ENCODE measurements at regions not wholly inside any gene's neighbourhood (a gene's known extent, or its start where the extent isn't known, plus 50 kb on each side); places are given as distances from the start of the nearest gene placed in this dataset.
A peak's percentile ranks its signal among the peaks of the same experiment; 100 is the strongest.
"Not testable (repeated sequence)": the region's sequence is repeated elsewhere in the genome, so short reads cannot be mapped to it uniquely, and the experiment has no call there.

DNA sequence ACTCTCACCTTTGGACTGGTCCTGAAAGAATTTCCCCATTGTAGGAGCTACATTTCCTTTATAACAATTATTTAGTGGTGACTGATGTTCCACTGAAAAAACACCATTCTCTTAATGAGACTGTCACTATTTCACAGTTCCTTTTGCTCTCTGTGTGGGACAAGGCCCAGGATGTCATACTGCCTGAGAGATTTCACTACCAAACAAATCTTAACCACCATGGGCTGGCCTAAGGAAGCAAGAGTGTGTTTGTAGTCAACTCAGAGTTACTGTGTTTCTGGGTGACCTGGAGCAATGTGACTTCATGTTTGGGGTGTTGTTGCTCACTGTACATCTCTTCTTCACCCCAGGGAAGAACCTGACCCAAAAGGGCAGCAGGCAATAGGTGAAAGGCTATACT lies 50.1 kb upstream of the ZNF608 start:
- no peak for DNase-seq (ENCODE audit: low spot score)

DNA sequence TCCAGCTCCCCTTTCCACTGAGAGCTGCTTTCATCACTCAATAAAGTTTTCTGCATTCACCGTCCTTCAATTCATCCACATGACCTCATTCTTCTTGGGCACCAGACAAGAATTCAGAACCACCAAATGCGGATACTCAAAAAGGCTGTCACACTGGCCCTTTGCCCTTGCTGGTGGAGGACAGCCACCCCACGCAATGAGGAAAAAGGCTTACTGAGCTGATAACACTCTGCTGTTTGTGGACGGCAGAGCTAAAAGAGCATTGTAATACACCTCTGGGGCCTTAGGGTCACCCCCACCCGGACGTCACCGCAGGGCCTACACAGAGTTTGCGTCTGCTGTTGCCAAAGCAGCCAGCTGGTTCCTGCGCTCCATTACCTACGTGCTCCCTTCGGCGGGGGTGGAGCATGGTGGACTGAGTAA lies 51.2 kb upstream of the ZNF608 start:
- no peak for DNase-seq (ENCODE audit: low spot score)

DNA sequence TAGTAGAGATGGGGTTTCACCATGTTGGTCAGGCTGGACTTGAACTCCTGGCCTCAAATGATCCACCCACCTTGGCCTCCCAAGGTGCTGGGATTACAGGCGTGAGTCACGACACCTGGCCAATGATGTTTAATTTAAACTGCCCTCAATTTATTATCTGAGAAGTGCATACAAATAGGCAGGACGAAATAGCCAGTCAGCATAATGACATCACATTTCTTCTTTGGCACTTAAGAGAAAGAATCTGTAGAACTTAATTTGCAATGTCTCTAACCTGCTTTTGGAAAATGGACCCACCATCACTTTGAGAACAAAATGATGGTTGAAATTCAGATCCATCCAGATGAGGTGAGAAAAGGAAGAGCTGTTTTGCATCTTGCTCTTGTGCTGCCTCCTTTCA lies 52.5 kb upstream of the ZNF608 start:
- no peak for DNase-seq (ENCODE audit: low spot score)

DNA sequence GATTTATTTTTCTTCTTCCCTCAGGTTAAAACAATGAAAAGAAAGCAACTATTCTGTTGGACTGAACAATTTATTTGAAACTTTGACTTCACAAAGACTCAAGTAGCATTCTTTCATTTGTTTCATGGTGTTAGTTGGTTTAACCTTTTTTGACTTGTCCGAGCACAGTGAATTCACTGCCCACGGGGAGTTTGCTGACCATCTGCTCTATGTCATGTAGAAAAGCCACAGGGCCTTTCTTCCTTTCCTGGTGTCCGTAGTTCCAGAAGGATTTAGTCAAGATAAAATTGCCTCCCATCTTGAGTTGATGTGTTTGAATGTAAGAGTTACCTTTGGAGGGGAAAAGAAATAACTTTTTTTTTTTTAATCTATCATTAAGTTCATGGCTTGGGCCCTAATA lies 55.1 kb upstream of the ZNF608 start:
- DNase-seq (ENCODE audit: low spot score), result no peak

DNA sequence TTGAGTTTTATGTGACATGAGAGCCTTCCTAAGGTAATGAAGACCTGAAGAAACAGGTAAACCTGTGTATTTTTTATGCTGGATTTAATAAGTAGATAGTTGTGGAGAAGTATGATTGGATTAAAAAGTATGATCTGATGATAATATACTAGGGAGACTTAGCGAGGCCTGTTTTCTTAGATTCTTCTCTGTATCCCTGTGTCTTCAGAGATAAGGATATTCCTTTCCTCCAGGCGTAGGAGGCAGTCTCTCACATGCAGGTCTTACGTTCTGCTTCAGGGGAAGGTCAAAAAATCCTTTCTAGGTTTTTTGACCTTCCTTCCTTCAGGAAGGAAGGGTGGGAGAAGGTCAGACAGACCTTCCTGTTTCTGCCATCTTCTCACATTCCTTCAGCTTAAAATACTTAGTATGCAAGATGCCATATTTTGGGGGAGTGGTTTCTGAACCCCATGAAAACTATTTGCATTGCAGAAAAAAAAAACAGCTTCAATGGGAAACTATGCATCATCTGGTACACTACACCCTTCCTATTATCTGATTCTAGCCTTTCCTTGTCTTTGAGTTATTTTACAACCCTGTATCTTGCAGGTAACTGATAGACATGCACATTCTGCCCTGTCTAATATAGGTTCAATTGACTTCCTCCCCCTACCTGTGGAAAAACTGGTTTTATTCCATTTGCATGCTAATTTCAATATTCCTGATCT lies 57.3 kb upstream of the ZNF608 start:
- DNase-seq (ENCODE audit: low spot score), result no peak

DNA sequence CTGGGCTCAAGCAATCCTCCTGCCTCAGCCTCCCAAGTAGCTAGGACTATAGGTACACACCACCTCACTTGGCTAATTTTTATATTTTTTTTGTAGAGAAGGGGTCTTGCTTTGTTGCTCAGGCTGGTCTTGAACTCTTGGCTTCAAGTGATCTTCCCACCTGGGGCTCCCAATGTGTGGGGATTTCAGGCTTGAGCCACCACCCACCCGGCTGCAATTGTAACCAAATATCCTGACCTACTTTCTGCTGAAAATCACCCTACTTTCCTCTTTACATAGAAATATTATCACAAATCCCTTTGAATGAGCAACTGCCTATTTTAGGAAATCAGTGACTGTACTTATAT lies 59.6 kb upstream of the ZNF608 start:
- DNase-seq (ENCODE audit: low spot score), result no peak

DNA sequence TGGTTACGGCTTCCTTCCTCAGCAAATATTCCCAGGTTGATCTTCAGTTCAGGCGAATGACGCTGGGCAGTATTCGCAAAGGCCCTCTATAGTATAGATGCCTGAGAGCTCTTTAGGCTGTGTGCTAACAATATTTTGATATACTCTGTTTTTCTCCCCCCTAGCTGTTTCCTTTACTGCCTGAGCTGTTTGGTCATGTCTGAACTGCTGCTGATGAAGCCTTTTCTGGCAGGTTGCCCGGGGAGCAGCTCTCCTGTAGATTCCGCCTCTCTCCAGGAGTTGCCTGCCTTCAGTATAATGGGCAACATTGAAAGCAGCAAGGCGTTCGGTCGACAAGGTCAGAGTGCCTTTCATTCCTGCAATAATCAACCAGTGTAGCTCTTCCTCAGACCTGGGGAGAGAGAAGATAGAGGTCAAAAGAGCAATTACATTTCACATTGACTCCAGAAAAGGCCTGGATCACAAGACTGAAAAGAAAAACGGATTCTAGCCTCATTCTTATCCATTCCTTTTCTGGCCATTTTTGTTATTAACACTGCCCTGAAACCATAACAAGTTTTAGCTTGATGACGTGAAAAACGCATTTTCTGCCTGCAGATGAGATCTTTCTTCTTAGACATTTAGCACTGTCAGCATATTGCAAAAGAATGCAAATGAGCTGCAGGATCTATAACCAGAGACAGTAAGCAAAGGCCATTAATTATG lies 60.1 kb upstream of the ZNF608 start:
- peak; percentile 35 for DNase-seq (ENCODE audit: low spot score)

DNA sequence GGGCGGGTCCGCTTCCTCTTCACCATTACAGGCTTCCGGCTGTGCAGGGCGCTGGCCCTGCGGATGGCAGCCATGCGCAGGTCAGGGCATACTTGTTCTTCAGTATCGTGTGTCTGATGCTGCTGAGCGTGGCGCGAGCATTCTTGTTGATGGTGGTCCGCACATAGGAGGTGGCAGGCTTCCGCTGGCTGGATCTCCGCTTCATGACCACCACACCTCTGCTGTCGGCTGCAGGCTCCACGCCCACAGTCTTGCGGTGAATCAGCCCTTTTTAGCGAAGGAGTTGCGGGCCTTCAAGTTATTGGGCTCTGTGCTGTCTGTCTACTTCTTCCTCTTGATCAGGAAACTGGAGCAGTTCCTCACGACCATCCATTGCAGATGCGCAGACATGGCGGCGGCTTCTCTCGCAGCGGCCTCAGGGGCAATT lies 62.4 kb upstream of the ZNF608 start:
- DNase-seq (ENCODE audit: low spot score), result no peak

DNA sequence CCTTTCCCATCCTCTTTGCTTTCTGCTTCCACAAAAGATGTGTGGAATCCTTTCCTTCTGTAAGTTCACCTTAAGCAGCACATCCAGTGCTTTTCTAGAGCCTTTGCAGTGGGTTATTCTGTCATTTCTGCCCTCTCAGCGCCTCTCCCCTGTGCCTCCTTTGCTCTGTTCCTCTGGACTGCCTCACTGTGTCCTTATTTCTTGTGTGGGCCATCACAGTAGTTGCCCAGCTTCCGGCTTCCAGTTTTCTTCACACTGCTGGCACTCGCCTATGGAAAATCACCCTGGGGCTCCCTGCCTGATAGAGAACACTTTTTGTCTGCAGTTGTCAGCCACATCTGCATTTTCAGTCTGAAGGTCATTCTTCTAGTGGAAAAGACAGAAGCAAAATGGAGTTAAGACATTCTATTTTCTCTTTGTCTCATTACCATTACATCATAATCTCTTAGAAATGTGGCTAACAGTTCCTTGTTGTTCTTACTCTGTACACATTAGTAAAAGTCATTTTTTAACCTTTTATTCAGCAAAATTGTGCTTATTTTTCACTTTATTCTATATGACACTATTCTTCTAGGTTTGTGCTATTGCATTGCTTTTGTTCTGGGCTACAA lies 64.1 kb upstream of the ZNF608 start:
- DNase-seq (ENCODE audit: low spot score), result no peak

DNA sequence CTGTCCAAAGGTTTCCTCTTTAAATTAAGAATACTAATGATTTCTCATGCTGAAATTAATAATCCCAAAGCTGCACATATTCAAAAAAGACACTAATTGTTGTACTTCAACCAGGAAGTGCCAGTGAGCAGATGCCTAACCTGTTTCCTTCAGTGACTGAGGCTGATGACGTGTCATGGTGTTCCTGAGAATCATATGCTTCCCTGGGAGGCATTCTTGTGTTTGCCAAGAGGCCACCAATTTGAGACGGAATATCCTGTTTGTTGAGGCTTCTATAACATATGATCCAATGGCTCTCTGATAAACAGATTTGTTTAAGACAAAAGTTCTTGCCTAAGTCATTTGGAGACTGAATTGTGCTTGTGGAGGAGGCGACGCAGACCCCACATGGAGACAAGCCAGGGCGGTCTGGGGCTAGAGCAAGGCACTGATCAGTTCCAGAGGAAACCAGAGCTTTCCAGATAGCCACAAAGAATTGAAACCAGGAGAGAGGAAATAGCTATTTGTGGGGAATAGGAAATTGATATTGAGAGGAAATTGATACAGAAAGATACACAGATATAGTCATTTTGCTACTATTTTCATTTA lies 66.4 kb upstream of the ZNF608 start:
- DNase-seq (ENCODE audit: low spot score), result no peak

DNA sequence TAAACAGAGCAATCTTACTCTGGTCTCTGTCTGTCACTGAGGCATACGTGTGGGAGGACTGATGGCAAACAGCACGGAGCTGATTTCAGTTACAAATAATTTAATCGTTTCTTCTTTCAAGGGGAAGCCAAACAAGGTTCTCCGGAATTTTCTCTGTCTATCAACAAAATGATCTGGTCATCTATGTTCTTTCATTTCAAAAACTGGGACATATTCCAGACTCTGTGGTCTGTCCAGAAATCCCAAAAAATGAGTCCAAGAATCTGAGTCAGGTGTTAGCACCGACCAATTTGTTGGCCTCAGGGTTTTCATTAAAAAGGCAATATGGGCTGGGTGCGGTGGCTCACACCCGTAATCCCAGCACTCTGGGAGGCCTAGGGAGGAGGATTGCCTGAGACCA lies 69.9 kb upstream of the ZNF608 start:
- DNase-seq (ENCODE audit: low spot score), result no peak

DNA sequence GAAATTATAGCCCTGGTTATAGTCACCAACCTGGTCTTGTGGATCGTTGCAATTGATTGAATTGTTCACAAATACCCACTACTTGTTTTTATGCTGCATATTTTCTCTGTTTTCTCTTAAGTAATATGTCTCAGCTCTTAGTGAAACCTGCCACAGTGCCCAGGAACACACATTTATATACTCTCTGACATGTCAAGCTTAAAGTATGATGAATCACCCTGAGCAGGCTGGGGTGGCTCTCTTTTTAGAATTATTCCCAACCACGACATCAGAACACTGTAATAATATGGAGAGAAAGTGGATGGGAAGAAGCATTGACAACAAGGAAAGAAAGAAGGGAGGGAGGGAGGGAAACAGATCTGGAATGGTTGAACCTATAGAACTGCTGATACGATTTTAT lies 72.8 kb upstream of the ZNF608 start:
- no peak for DNase-seq (ENCODE audit: low spot score)

DNA sequence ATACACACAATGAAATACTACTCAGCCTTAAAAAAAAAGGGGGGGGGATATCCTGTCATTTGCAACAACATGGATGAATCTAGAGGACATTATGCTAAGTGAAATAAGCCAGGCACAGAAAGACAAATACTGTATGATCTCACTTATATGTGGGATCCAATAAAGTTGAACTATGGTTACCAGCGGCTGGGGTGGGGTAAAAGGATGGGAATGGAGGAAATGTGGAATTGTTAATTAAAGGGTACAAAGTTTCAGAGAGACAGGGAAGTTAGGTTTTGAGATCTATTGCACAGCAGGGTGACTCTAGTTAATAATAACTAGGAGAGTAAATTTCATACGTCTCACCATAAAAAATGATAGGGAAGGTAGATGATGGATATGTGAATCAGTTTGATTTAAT lies 76.2 kb upstream of the ZNF608 start:
- DNase-seq (ENCODE audit: low spot score), result no peak

DNA sequence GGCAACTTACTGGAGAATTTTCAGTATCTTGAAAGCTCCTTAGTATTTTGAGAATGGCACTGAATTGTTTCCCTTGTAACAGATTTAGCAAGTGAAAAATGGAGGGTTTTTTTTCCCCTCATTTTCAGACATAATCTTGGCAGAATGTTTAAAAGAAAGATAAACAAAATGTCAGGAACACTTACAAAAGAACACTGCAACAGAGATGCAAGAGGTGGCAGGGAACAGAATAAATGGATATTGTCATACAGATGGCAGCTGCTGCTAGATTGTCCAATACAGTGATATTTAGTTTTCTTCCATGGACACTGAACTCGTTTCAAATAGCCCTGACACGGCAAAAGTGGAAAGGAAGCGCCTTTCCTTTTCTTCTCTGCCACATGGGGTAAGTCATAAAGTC lies 76.9 kb upstream of the ZNF608 start:
- DNase-seq (ENCODE audit: low spot score), result no peak

DNA sequence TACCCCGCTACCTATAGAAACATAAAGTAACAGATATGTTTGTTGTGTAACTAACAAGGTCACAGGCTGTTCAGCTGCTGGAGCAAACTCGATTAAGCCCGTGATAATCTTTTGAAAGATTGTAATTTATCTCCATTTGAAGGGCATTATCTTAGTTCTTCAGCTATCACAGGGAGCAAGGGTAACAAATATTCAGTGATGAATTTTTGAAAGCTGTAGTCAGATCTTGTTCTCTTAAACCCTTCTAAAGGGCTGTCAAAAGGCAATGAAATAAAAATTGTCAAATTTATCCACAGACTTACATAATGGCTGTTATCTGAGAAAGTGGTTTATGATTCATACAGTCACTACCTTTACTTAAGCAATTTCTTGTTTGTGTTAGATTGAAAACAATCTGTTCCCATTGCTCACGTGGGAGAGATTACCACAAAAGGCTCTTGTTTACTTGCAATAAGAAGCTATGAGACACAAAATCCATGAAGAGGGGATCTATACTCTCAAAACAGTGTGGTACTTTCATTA lies 78.3 kb upstream of the ZNF608 start:
- DNase-seq (ENCODE audit: low spot score), result peak; percentile 75

DNA sequence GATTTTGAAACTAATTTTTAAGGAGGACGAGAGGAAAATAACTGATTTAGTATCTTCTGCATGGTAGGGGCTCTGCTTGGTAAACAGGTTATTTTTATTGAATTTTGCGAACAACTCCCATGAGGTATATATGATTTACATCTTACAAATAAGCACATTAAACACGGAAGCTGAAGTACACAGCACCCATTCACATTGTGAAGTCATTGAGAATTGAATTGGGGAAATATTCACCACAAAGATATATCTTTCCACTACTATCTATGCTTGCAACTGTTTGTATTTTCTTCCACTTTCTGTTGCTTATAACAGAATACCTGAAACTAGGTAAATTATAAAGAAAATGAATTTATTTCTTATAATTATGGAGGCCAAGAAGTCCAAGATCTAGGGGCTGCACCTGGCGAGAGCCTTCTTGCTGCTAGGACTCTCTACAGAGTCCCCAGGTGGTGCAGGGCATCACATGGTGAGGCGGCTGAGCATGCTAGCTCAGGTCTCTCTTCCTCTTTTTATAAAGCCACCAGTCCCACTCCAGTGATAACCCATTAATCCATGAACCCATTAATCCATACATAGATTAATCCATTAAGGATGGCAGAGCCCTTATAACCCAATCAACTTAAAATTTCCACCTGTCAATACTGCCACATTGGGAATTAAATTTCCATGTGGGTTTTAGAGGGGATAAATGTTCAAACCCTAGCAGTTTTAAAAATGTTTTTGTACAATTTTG lies 79.0 kb upstream of the ZNF608 start:
- DNase-seq (ENCODE audit: low spot score), result no peak

DNA sequence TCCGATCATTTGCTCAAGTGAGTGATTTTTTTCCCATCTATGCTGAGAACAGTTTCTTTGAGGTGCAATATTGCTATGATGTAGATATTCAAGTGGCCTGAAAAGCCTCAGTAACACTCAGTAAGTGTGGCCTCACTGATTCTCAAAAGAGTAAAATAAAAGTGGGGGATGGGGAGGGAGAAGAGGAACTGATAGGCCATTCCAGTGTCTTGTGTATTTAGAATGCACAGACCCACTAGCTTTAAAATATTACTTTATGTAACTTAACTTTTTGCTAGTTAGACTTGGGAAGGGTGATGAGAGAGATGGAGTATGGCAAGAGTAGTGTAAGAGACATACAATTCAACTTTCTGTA lies 79.5 kb upstream of the ZNF608 start:
- DNase-seq (ENCODE audit: low spot score), result no peak

DNA sequence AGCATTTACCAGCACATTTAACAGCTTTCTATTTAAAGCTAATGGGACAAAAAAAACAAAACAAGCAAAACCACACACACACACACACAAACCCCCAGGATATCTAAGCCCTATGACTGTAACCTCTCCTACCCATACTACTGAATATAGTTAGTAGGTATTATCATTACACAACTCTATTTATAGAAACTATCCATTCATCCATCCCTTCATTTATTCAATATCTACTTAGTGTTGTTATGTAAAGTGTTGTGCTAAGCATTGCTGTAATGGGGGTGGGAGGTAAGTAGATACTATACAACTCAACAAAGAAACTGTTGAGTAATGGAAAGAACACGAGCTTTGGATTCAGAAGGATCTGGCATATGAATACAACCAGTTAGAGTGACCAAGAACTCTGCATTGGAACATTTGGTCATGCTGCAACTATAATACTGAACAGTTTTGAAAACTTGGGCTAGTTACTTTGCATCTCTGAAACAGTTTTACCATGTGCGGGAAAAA lies 82.3 kb upstream of the ZNF608 start:
- no peak for DNase-seq (ENCODE audit: low spot score)

DNA sequence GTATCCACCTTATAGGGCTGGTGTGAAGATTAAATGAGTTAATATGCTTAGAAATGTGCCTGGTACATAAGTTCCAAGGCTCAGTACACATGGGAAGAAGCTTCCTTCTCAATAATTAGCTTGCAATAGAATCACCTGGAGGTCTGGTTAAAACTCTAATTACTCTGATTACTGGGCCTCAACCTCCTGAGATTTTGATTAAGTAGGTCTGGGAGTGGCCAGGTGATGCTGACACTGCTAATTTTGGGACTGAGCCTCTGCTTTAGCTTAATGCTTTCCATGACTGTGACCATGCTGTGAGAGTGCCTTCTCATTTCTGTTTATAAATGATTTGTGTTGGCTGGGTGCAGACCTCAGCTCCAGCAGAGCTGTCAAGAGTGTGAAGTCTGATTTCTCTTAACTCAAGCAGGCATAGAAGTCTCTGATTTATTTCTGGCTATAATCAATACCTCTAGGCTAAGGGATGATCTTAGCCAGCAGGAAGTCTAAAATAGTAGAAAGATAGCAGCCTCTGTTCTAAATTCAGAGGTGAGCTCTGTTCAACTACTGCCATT lies 85.3 kb upstream of the ZNF608 start:
- no peak for DNase-seq (ENCODE audit: low spot score)

DNA sequence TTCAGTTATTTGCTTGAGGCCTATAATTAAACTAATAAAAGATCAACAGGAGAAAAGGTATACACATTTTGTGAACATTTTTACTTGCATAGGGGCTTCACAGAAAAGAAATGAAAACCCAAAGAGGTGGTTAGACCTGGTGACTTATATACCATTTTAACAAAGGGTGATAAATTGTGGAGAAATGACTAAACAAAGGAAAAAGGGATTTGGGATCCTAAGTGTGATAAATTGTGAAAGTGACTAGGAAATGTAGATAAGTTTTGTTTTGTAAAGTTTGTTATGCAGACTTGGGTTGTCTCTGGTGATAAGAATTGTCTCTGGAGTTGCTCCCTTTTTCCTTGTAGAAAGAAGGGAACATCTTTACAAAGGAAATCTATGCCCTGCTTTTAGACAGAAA lies 86.1 kb upstream of the ZNF608 start:
- DNase-seq (ENCODE audit: low spot score), result no peak

DNA sequence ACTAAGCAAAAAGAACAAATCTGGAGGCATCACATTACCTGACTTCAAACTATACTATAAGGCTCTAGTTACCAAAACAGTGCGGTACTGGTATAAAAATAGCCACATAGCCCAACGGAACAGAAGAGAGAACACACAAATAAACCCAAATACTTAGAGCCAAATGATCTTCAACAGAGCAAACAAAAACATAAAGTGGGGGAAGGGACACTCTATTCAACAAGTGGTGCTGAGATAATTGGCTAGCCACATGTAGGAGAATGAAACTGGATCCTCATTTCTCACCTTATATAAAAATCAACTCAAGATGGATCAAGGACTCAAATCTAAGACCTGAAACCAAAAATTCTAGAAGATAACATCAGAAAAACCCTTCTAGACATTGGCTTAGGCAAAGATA lies 89.9 kb upstream of the ZNF608 start:
- DNase-seq (ENCODE audit: low spot score), result not testable (repeated sequence)

All from H4 (cell line).